Prostate gland (tissue), 2 donors: ENCODE measurements at regions not wholly inside any gene's neighbourhood (a gene's known extent, or its start where the extent isn't known, plus 50 kb on each side); places are given as distances from the start of the nearest gene placed in this dataset.
A peak's percentile ranks its signal among the peaks of the same experiment; 100 is the strongest.

Experiments
- DNase-seq: peaks from one replicate; pipeline ENCODE4 v3.0.0-alpha.2; 2019; ENCODE audit warnings: low spot score
- H3K27ac ChIP-seq, 2 donors: fragments of 200-600 bp; sonication (generic); 2 replicates each; pipeline ENCODE4 v1.5.1; 2017 to 2019
- H3K27me3 ChIP-seq: fragments of 200-600 bp; sonication (generic); replicated peaks from 2 replicates; pipeline ENCODE4 v1.5.1; 2019; ENCODE audit not compliant: insufficient read depth
- H3K36me3 ChIP-seq, 2 donors: fragments of 200-600 bp; sonication (generic); 1 replicate in 1 of 2; 2 replicates in 1 of 2; pipeline versions ENCODE4 v1.5.1 to v1.8.1; 2017 to 2019
- H3K4me1 ChIP-seq: fragments of 200-600 bp; sonication (generic); replicated peaks from 2 replicates; pipeline ENCODE4 v1.5.1; 2019
- H3K4me3 ChIP-seq, 2 donors: fragments of 200-600 bp; sonication (generic); 2 replicates each; pipeline ENCODE4 v1.5.1; 2017 to 2019
- H3K9me3 ChIP-seq: fragments of 200-600 bp; sonication (generic); 2 replicates; pipeline ENCODE4 v1.5.1; 2017
- POLR2A ChIP-seq: fragments of 450-650 bp; IDR thresholded peaks from one replicate; pipeline ENCODE4 v1.6.1; 2016; ENCODE audit warnings: antibody characterized with exemption, mild to moderate bottlenecking
- POLR2AphosphoS5 ChIP-seq: sonication (generic); formaldehyde crosslinking; IDR thresholded peaks from one replicate; pipeline ENCODE4 v1.6.1; 2017; ENCODE audit warnings: antibody characterized with exemption
- WGBS: methylation state at CpG from one replicate; pipeline ENCODE4 v1.1.5; 2018; 5-methylcytosine and 5-hydroxymethylcytosine counted together
- intact Hi-C: fragments of 100-400 bp; cut with DNase I; formaldehyde crosslinking; loops from one replicate; pipeline ENCODE4 v1.14.2; 2022
- TF ChIP-seq, protein P1 (sequence below), 4 experiments: fragments of 200-600 bp in 2 of 4; fragments of 450-650 bp in 2 of 4; sonication (generic) in 2 of 4; IDR thresholded peaks; 1 replicate in 3 of 4; 2 replicates in 1 of 4; pipeline ENCODE4 v1.5.1; 2016 to 2019; ENCODE audit warnings: antibody characterized with exemption in 4 of 4, mild to moderate bottlenecking in 2 of 4, moderate library complexity in 2 of 4

DNA sequence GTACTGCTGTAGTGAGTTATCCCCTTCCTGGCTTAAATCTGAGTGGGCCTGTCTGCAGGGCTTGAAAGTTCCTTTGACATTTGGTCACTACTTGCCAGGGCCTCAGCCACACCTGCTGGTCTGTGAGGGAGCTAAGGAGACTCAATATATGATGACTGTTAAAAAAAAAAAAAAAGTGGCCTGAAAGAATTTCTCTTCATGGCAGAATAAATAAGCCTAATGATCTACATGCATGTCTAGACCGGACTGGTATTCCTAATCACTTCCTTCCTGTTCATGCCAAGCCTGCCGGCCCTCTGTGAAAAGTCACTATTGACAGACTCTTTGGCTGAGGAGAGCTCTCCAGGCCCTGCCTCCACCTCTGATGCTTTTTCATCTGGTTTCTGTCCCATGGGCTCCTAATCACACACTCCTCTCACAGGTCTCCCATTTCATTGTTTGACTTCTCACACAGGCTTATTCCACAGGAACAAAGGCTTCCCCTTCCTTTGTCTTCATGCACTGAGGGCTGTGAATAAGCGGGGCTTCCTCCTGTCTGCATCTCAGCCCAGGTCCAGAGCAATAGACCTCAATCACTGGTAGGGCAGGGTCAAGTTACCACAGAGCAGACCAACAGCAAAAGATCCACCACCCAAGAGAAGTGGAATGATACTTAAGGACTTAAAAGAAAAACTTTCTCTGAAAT is 99.1 kb upstream of the SEC61G start:
- DNase-seq: peak; percentile 69
- TF ChIP-seq, protein P1, sequence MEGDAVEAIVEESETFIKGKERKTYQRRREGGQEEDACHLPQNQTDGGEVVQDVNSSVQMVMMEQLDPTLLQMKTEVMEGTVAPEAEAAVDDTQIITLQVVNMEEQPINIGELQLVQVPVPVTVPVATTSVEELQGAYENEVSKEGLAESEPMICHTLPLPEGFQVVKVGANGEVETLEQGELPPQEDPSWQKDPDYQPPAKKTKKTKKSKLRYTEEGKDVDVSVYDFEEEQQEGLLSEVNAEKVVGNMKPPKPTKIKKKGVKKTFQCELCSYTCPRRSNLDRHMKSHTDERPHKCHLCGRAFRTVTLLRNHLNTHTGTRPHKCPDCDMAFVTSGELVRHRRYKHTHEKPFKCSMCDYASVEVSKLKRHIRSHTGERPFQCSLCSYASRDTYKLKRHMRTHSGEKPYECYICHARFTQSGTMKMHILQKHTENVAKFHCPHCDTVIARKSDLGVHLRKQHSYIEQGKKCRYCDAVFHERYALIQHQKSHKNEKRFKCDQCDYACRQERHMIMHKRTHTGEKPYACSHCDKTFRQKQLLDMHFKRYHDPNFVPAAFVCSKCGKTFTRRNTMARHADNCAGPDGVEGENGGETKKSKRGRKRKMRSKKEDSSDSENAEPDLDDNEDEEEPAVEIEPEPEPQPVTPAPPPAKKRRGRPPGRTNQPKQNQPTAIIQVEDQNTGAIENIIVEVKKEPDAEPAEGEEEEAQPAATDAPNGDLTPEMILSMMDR (IDR thresholded peaks at IDR 0.05): no peak
- peak; percentile 55 for TF ChIP-seq POLR2AphosphoS5
- TF ChIP-seq POLR2A: no peak
- intact Hi-C loops: no loop called here
- WGBS: 29% methylated on average over 3 of the region's 3 CpGs
- Histone ChIP-seq H3K9me3 (no peaks in the 10 kb centered on the region), H3K27me3 (no peaks in the 10 kb centered on the region), H3K4me3 (no peak overlapping the region), H3K36me3 (no peaks in the 10 kb centered on the region), H3K4me1 (no peaks in the 10 kb centered on the region), H3K27ac (peak overlapping the region in 1 of 2 donors; percentile 35)

- Histone ChIP-seq H3K9me3 (no peaks in the 10 kb centered on the region), H3K36me3 (no peaks in the 10 kb centered on the region), H3K4me1 (no peaks in the 10 kb centered on the region), H3K4me3 (no peak overlapping the region), H3K27ac (no peak overlapping the region), H3K27me3 (no peaks in the 10 kb centered on the region)
- no peak for TF ChIP-seq POLR2A
- no peak for TF ChIP-seq POLR2AphosphoS5
- TF ChIP-seq, protein P1 (IDR thresholded peaks at IDR 0.05): no peak
- intact Hi-C loops: no loop called here
- DNase-seq: no peak
These were observed 100.1 kb upstream of the SEC61G start for GRCh38 chr7:54859066-54859465.

DNA sequence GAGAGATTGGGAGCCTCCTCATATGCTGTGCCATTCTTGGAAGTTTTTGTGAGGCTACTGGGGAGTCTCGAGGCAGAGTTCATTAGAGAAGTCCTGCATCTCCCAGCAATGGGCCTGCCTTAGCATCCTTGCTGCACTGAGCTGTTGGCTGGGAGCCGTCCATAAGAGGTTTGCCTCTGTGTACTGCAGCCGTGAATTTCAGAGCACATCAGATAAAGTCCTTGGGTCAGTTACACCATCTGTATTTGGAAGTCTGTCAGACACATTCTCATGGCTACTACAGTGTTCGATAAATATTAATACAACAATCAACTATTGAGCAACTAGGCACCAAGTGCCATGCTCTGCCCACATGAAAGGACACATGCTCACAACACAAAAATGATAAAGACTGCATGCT is 100.5 kb upstream of the SEC61G start:
- Histone ChIP-seq H3K9me3 (no peaks in the 10 kb centered on the region), H3K27ac (no peak overlapping the region), H3K4me3 (no peak overlapping the region), H3K36me3 (no peaks in the 10 kb centered on the region), H3K27me3 (no peaks in the 10 kb centered on the region), H3K4me1 (no peaks in the 10 kb centered on the region)
- no peak for DNase-seq
- 85% methylated on average over 4 of the region's 4 CpGs for WGBS
- intact Hi-C loops: no loop called here
- TF ChIP-seq, protein P1 (IDR thresholded peaks at IDR 0.05): no peak
- TF ChIP-seq POLR2AphosphoS5 (no peak), POLR2A (no peak)

DNA sequence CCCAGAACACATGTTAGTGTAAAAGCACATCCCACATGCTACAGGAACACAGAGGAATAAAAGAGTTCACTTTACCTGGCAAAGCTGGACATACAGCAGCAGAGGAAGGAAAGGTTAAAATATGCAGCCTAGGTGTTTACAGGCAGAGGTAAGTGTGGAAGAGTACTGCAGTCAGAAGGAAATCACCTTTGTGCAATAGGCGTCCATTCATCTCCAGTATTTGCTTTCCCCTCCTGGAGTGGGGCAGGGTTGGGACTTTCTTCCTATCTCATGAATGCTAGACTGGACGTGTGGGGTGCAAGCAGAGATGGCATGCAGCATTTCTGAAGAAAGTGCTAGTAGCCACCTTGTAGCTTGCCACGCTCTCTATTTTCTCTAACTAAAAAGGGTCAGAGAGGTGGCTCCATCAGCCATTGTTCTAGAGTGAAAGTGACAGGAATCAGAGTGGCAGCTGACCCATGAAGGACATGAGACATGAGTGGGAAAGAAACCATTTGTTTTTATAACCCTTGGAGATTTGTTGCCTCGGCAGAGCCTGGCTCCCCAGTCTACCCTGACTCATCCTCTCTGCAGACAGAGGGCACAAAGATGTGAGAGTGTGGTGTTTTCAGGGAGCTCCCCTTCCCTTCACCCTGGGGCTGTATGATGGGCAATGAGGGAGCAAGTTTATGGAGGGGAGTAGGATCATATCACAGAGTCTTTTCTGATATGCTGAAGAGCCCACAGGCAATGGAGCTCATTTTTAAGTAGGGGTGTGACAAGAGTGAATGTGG is 101.2 kb upstream of the SEC61G start:
- Histone ChIP-seq H3K4me1 (no peaks in the 10 kb centered on the region), H3K27ac (no peak overlapping the region), H3K36me3 (no peaks in the 10 kb centered on the region), H3K4me3 (no peak overlapping the region), H3K27me3 (no peaks in the 10 kb centered on the region), H3K9me3 (no peaks in the 10 kb centered on the region)
- no peak for DNase-seq
- intact Hi-C loops: no loop called here
- TF ChIP-seq, protein P1 (IDR thresholded peaks at IDR 0.05): no peak
- no peak for TF ChIP-seq POLR2A
- no peak for TF ChIP-seq POLR2AphosphoS5
- 87% methylated on average over 4 of the region's 4 CpGs for WGBS

GRCh38 chr7:54860843-54861242 is 101.8 kb upstream of the SEC61G start:
- Histone ChIP-seq H3K36me3 (no peaks in the 10 kb centered on the region), H3K27me3 (no peaks in the 10 kb centered on the region), H3K4me1 (no peaks in the 10 kb centered on the region), H3K9me3 (no peaks in the 10 kb centered on the region), H3K27ac (no peak overlapping the region), H3K4me3 (no peak overlapping the region)
- intact Hi-C loops: no loop called here
- DNase-seq: no peak
- TF ChIP-seq, protein P1 (IDR thresholded peaks at IDR 0.05): no peak
- TF ChIP-seq POLR2AphosphoS5 (no peak), POLR2A (no peak)
